HG03064 (cell line): ENCODE measurements at regions not wholly inside any gene's neighbourhood (a gene's known extent, or its start where the extent isn't known, plus 50 kb on each side); places are given as distances from the start of the nearest gene placed in this dataset.
"Not testable (repeated sequence)": the region's sequence is repeated elsewhere in the genome, so short reads cannot be mapped to it uniquely, and the experiment has no call there.

Experiments used
- ATAC-seq: cut with Tn5 transposase; IDR thresholded peaks from one replicate; pipeline ENCODE4 v1.9.1; 2021; ENCODE audit warnings: low read depth; ENCODE audit not compliant: unreplicated experiment

DNA sequence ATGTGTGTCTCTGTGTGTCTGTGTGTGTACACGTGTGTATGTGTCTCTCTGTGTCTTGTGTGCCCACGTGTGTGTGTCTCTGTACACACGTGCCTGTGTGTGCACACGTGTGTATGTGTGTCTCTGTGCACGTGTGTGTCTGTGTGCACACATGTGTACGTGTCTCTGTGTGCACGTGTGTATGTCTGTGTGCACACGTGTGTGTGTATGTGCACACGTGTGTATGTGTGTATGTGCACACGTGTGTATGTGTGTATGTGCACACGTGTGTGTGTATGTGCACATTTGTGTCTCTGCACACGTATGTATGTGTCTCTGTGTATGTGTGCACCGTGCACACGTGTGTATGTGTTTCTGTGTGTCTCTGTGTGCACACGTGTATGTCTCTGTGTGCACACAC is 248.7 kb upstream of the SHH start:
- no peak for ATAC-seq

- ATAC-seq: no peak
Measured at GRCh38 chr7:156059369-156059768, 247.1 kb upstream of the SHH start.

GRCh38 chr7:156058248-156058647 is 246.0 kb upstream of the SHH start:
- no peak for ATAC-seq

DNA sequence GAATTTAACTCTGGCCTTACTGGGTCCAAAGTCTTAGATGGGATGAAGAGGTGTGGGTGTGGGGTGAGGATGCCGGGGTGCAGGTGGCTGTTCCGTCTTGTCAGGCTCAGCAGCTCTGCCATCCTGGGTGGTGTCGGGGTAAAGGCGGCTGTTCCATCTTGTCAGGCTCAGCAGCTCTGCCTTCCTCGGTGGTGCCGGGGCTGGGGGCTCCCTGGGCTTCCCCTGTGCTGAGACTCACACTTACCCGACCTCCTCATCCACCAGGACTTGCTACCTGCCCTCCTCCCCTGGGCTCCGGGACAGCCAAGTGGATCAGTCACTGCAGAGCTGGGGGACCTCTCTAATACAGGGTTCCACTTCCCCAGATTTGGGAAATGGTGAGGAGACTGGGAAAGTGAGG is 244.3 kb upstream of the SHH start:
- no peak for ATAC-seq

DNA sequence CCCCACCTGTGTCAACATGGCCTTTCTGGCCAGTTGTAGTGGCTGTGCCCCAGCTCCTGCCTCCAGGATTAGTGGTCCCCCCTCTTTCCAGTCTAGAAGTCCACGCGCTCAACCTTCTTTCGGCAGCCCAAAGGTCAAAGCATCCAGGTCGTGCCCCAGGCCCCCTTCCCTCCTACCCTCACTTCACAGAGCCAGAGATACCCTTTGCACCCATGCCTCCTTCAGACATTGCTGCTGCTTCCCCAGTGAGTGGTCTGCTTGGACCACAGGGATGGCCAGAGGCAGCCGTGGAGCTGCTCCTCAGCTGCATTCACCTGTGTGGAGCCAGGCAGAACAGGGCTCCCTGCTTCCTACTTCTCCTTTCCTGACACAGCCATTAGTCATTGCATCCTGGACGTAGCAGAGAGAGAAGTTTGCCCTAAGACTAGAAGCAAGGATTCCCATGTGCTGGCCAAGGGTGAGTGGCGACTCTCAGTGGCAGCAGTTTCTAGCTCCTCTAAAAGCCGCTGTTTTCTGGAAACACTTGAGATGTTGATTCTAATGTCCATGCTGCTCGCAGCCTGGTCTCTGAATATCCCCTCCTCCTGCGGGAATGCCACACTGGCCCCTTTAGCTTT is 243.1 kb upstream of the SHH start:
- ATAC-seq: no peak

DNA sequence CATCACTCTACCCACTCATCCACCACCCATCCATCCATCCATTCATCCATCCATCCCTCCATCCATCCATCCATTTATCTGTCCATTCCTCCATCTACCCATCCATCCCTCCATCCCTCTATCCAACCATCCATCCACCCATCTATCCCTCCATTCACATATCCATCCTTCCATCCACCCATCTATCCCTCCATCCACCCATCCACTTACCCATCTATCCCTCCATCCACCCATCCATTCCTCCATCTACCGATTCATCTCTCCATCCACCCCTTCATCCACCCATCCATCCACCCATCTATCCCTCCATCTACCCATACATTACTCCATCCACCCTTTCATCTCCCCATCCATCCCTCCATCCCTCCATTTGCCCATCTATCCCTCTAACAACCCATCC is 239.6 kb upstream of the SHH start:
- ATAC-seq: no peak

GRCh38 chr7:156050636-156051569 is 238.6 kb upstream of the SHH start:
- no peak for ATAC-seq

DNA sequence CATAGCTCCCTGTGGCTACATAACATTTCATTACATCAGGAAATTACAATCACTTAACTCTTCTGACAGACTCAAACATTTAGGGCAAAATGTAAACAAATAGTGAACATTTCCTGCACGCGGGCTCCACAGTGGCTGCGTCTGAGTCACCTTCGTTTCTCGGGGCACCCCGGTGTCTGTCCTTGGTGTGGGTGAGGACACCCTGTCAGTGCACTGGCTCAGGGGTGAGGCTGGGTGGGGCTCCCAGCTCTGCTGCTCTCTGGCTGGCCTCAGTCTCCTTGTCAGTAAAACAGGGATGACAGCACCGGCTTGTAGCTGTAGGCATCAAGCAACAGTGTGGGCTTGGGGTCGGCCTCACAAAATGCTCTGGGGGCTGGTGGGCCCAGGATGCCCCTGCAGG is 237.1 kb upstream of the SHH start:
- no peak for ATAC-seq

DNA sequence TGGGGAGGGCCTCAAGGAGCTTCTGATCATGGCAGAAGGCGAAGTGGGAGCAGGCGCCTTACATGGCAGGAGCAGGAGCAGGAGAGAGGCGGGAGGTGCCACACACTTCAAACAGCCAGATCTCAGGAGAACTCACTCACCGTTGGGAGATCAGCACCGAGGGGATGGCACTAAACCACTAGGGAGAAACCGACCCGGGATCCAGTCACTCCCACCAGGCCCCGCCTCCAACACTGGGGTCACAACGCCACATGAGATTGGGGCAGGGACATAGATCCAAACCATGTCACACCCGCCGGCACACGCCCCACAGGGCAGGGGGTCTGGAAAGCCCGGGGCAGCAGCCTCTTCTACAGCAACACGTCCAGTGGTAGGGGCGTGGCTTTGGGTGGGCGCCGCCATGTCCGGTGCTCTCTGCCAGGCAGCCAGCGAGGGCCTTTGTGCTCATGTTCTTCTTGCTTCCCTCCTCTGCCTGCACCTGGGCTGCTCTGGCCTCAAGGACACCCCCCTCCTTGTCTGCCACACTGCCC is 233.8 kb upstream of the SHH start:
- ATAC-seq: no peak

GRCh38 chr7:156043416-156044178 is 231.3 kb upstream of the SHH start:
- ATAC-seq: no peak

DNA sequence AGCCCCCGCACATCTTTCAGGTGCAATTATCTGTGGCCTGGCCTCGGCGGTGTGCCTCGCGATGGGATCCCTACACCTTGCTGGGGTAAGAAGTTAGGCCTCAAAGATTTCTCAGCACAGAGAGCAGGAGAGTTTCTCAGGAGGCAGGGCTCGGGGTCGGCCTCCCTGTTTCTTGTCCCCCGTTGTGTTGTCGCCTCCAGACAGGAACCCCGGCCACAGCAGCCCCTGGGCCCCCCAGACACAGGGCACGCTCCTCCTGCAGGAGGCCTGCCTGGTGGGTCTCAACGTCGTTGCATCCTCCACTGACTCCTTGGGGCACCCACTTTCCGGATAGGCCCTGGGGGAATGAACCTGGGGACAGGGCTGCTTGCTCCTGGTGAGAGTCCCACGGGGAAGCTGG is 229.1 kb upstream of the SHH start:
- ATAC-seq: no peak

- ATAC-seq: no peak
Measured at GRCh38 chr7:156039971-156040677, 227.9 kb upstream of the SHH start.

GRCh38 chr7:156039194-156039593 is 226.9 kb upstream of the SHH start:
- no peak for ATAC-seq

- ATAC-seq: no peak
Measured at GRCh38 chr7:156038345-156038744, 226.1 kb upstream of the SHH start.

DNA sequence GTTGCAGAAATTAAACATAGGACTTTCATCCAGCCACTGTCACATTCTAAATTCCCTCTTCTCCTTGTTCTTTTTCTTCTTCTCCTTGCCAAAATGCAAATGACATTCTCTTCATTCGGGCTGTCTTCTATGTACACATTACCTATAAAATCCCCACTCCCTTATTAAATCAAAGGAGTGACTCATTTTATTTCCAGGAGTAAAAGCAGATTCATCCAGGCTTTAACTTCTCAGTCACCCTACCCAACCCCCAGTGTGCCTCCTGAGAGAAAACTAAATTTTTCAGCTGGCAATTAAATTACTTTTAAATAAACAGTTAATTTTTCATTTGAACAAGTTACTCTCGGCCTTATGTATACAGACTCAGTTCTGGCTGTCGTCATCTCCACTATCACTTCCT is 223.9 kb upstream of the SHH start:
- no peak for ATAC-seq

GRCh38 chr7:156035387-156035786 is 223.1 kb upstream of the SHH start:
- not testable (repeated sequence) for ATAC-seq

GRCh38 chr7:156034397-156034796 is 222.1 kb upstream of the SHH start:
- peak; percentile 70 for ATAC-seq

DNA sequence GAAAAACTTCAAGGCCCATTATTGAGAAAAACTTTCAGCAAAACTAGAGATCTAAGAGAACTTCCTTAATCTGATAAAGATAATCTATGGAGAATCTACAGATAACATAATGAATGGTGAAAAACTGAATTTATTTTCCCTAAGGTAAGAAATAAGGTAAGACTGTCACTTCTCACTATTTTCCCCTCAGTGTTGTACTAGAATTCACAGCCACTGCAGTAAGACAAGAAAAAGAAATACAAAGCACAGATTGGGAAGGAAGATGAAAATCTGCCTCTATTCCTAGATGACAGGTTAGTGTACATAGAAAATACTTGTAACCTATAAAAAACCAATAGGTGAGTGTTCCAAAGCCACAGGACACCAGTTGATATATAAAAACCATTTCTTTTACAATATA is 220.7 kb upstream of the SHH start:
- no peak for ATAC-seq

- no peak for ATAC-seq
Measured at GRCh38 chr7:156031679-156032478, 219.6 kb upstream of the SHH start.
